Fibroblast of lung (primary cell): ENCODE measurements at regions not wholly inside any gene's neighbourhood (a gene's known extent, or its start where the extent isn't known, plus 50 kb on each side); places are given as distances from the start of the nearest gene placed in this dataset.

Source experiments
- DNase-seq, 2 donors: peaks; one replicate each; pipeline versions ENCODE4 v3.0.0 to v3.0.0-alpha.2; 2010; ENCODE audit warnings: low read depth in 2 of 2
- H2AFZ ChIP-seq: 2 replicates; pipeline ENCODE4 v1.5.1; 2012; ENCODE audit warnings: low read length, control low read depth, inconsistent platforms
- H3K27ac ChIP-seq: 2 replicates; pipeline ENCODE4 v1.5.1; 2011; ENCODE audit warnings: low read length, control low read depth; ENCODE audit not compliant: insufficient read depth
- H3K27me3 ChIP-seq: 2 replicates; pipeline ENCODE4 v1.5.1; 2011; ENCODE audit warnings: mild to moderate bottlenecking, low read length; ENCODE audit not compliant: control insufficient read depth, insufficient read depth
- H3K36me3 ChIP-seq: 2 replicates; pipeline ENCODE4 v1.5.1; 2011; ENCODE audit warnings: low read length; ENCODE audit not compliant: control insufficient read depth, insufficient read depth
- H3K4me1 ChIP-seq: 2 replicates; pipeline ENCODE4 v1.5.1; 2011; ENCODE audit warnings: low read length; ENCODE audit not compliant: control insufficient read depth, insufficient read depth; ENCODE audit errors: extremely low read depth
- H3K4me2 ChIP-seq: 2 replicates; pipeline ENCODE4 v1.5.1; 2011; ENCODE audit warnings: low read length, control low read depth; ENCODE audit not compliant: insufficient read depth; ENCODE audit errors: extremely low read depth
- H3K4me3 ChIP-seq, 4 experiments: fragments of 200-600 bp in 1 of 4; sonication (generic) in 1 of 4; replicated peaks in 1 of 4; 2 replicates each; pipeline ENCODE4 v1.5.1; 2011 to 2016; ENCODE audit warnings: low read length in 4 of 4, low read depth in 3 of 4, mild to moderate bottlenecking in 3 of 4, control low read depth in 2 of 4, inconsistent platforms in 1 of 4, mixed read lengths in 1 of 4; ENCODE audit not compliant: insufficient read depth in 1 of 4; ENCODE audit errors: control extremely low read depth in 1 of 4
- H3K79me2 ChIP-seq: 2 replicates; pipeline ENCODE4 v1.5.1; 2012; ENCODE audit warnings: mild to moderate bottlenecking, low read length, inconsistent platforms; ENCODE audit not compliant: control insufficient read depth, insufficient read depth
- H3K9ac ChIP-seq: 2 replicates; pipeline ENCODE4 v1.5.1; 2011; ENCODE audit warnings: mild to moderate bottlenecking, low read length, control low read depth; ENCODE audit not compliant: insufficient read depth
- H3K9me3 ChIP-seq: 2 replicates; pipeline ENCODE4 v1.5.1; 2012; ENCODE audit warnings: low read depth, low read length; ENCODE audit not compliant: control insufficient read depth, insufficient read depth
- H4K20me1 ChIP-seq: 2 replicates; pipeline ENCODE4 v1.5.1; 2011; ENCODE audit warnings: low read length; ENCODE audit not compliant: control insufficient read depth, insufficient read depth; ENCODE audit errors: extremely low read depth
- CTCF ChIP-seq, 2 donors: IDR thresholded peaks in 1 of 2; conservative IDR thresholded peaks in 1 of 2; 1 replicate in 1 of 2; 2 replicates in 1 of 2; pipeline ENCODE4 v1.5.1; 2011 to 2012; ENCODE audit warnings: low read length in 2 of 2, control low read depth in 1 of 2, inconsistent platforms in 1 of 2, low read depth in 1 of 2, mild to moderate bottlenecking in 1 of 2
- EZH2 ChIP-seq: IDR thresholded peaks from 2 replicates; pipeline ENCODE4 v1.5.1; 2012; ENCODE audit warnings: low read length, control low read depth, mild to moderate bottlenecking; ENCODE audit errors: missing control alignments

- Histone ChIP-seq H3K4me1 (no peaks in the 10 kb centered on the region), H3K9me3 (no peaks in the 10 kb centered on the region), H3K79me2 (no peaks in the 10 kb centered on the region), H2AFZ (no peak overlapping the region), H3K9ac (no peak overlapping the region), H4K20me1 (no peaks in the 10 kb centered on the region), H3K36me3 (no peaks in the 10 kb centered on the region), H3K4me2 (no peak overlapping the region), H3K27me3 (no peaks in the 10 kb centered on the region), H3K27ac (no peak overlapping the region), H3K4me3 (no peak overlapping the region)
- no peak for DNase-seq
- TF ChIP-seq EZH2 (no peak), CTCF (conservative IDR thresholded peaks at IDR 0.05 in 1 of 2, IDR thresholded peaks at IDR 0.05 in 1 of 2; ENCODE audit: low read depth in 1 of 2, low read length in 2 of 2) (no peak)
Measured at GRCh38 chr1:111025109-111025508, 61.4 kb upstream of the LRIF1 start.

GRCh38 chr1:111015222-111015621 lies 51.5 kb upstream of the LRIF1 start:
- Histone ChIP-seq H2AFZ (no peak overlapping the region), H3K79me2 (no peaks in the 10 kb centered on the region), H3K36me3 (no peaks in the 10 kb centered on the region), H3K9me3 (no peaks in the 10 kb centered on the region), H3K9ac (no peak overlapping the region), H3K27ac (no peak overlapping the region), H3K27me3 (no peaks in the 10 kb centered on the region), H3K4me2 (no peak overlapping the region), H3K4me3 (no peak overlapping the region), H3K4me1 (no peaks in the 10 kb centered on the region), H4K20me1 (no peaks in the 10 kb centered on the region)
- DNase-seq: no peak
- TF ChIP-seq EZH2 (no peak), CTCF (conservative IDR thresholded peaks at IDR 0.05 in 1 of 2, IDR thresholded peaks at IDR 0.05 in 1 of 2; ENCODE audit: low read depth in 1 of 2, low read length in 2 of 2) (no peak)
